Caco-2 (cell line): ENCODE measurements at regions not wholly inside any gene's neighbourhood (a gene's known extent, or its start where the extent isn't known, plus 50 kb on each side); places are given as distances from the start of the nearest gene placed in this dataset.

Experiments used
- BruUV-seq: library from RNA; stranded (reverse); fragments of 400-500 nt; replicated peaks from 2 replicates; lab custom pipeline; 2021; lab: Mats Ljungman, UMichigan
- CTCF ChIA-PET: fragments of 300-600 bp; sonication (Branson Sonifier 250); formaldehyde crosslinking; loops from one replicate; lab custom pipeline; 2022; ENCODE audit warnings: antibody characterized with exemption; lab: Charles Lee
- POLR2A ChIA-PET: fragments of 300-600 bp; sonication (Branson Sonifier 250); formaldehyde crosslinking; loops from one replicate; lab custom pipeline; 2022; ENCODE audit warnings: antibody characterized with exemption; lab: Charles Lee
- DNase-seq, 2 experiments: peaks; one replicate each; pipeline versions ENCODE4 v3.0.0 to v3.0.0-alpha.2; 2020 to 2022
- H3K27me3 ChIP-seq: replicated peaks from 2 replicates; pipeline ENCODE4 v1.6.0; 2011; ENCODE audit warnings: low read length; ENCODE audit not compliant: control insufficient read depth, insufficient read depth
- H3K36me3 ChIP-seq: 2 replicates; pipeline ENCODE4 v1.5.1; 2011; ENCODE audit warnings: low read length; ENCODE audit not compliant: control insufficient read depth, insufficient read depth
- H3K4me1 ChIP-seq: fragments of 250-450 bp; sonication (Bioruptor Pico); 2 replicates; pipeline ENCODE4 v1.5.1; 2020; ENCODE audit warnings: mild to moderate bottlenecking
- H3K4me3 ChIP-seq: 2 replicates; pipeline ENCODE4 v1.5.1; 2011; ENCODE audit warnings: low read depth, mild to moderate bottlenecking, control low read depth, low read length
- H3K9me3 ChIP-seq: fragments of 250-450 bp; sonication (Bioruptor Pico); 2 replicates; pipeline ENCODE4 v1.5.1; 2020; ENCODE audit warnings: mild to moderate bottlenecking, moderate library complexity
- H3K27ac Mint-ChIP-seq: one replicate; pipeline ENCODE4 v1.8.0; 2022; ENCODE audit warnings: mixed read lengths; ENCODE audit not compliant: unreplicated experiment
- H3K27me3 Mint-ChIP-seq: one replicate; pipeline ENCODE4 v1.8.0; 2022; ENCODE audit warnings: mixed read lengths; ENCODE audit not compliant: insufficient read depth, unreplicated experiment
- H3K36me3 Mint-ChIP-seq: one replicate; pipeline ENCODE4 v1.8.0; 2022; ENCODE audit warnings: mild to moderate bottlenecking, mixed read lengths; ENCODE audit not compliant: insufficient read depth, unreplicated experiment
- H3K4me1 Mint-ChIP-seq: one replicate; pipeline ENCODE4 v1.8.0; 2022; ENCODE audit warnings: low read depth, mixed read lengths; ENCODE audit not compliant: unreplicated experiment
- H3K4me3 Mint-ChIP-seq: one replicate; pipeline ENCODE4 v1.8.0; 2022; ENCODE audit warnings: mild to moderate bottlenecking, moderate library complexity, mixed read lengths; ENCODE audit not compliant: unreplicated experiment
- H3K9me3 Mint-ChIP-seq: one replicate; pipeline ENCODE4 v1.8.0; 2022; ENCODE audit warnings: mixed read lengths; ENCODE audit not compliant: unreplicated experiment
- CTCF ChIP-seq, 2 experiments: fragments of 200-600 bp in 1 of 2; IDR thresholded peaks; 1 replicate in 1 of 2; 2 replicates in 1 of 2; pipeline versions ENCODE4 v1.5.1 to v1.8.0; 2011 to 2022; ENCODE audit warnings: antibody characterized with exemption in 1 of 2, control low read depth in 1 of 2, inconsistent platforms in 1 of 2, low read depth in 1 of 2, low read length in 1 of 2, mild to moderate bottlenecking in 1 of 2, moderate library complexity in 1 of 2; ENCODE audit not compliant: insufficient read depth in 1 of 2, severe bottlenecking in 1 of 2, unreplicated experiment in 1 of 2
- intact Hi-C: fragments of 100-400 bp; cut with micrococcal nuclease; formaldehyde crosslinking; loops from one replicate; pipeline ENCODE4 v1.10.0; 2022; ENCODE audit not compliant: unreplicated experiment

GRCh38 chrX:94612140-94612539 is 938.1 kb downstream of the FAM133A start:
- Histone ChIP-seq H3K4me1 (no peaks in the 10 kb centered on the region), H3K4me3 (no peak overlapping the region), H3K36me3 (no peaks in the 10 kb centered on the region), H3K27me3 (no peaks in the 10 kb centered on the region), H3K9me3 (no peaks in the 10 kb centered on the region)
- DNase-seq: no peak
- no TSS peak for BruUV-seq
- intact Hi-C loops: no loop called here
- Mint-ChIP-seq H3K36me3 (no peaks in the 10 kb centered on the region), H3K27ac (no peak overlapping the region), H3K9me3 (peaks cover 8% of the 10 kb centered on the region), H3K4me3 (no peak overlapping the region), H3K4me1 (no peaks in the 10 kb centered on the region), H3K27me3 (no peaks in the 10 kb centered on the region)
- ChIA-PET CTCF (no interaction called here), POLR2A (no interaction called here)
- no peak for TF ChIP-seq CTCF (IDR thresholded peaks at IDR 0.05; ENCODE audit: insufficient read depth in 1 of 2, low read depth in 1 of 2, low read length in 1 of 2, severe bottlenecking in 1 of 2, unreplicated experiment in 1 of 2)

- H3K4me3 Mint-ChIP-seq: no peak overlapping the region
- ChIA-PET POLR2A (no interaction called here), CTCF (no interaction called here)
- no peaks in the 10 kb centered on the region for H3K36me3 Mint-ChIP-seq
- no peak for TF ChIP-seq CTCF (IDR thresholded peaks at IDR 0.05; ENCODE audit: insufficient read depth in 1 of 2, low read depth in 1 of 2, low read length in 1 of 2, severe bottlenecking in 1 of 2, unreplicated experiment in 1 of 2)
- no peak for DNase-seq
- H3K4me1 Mint-ChIP-seq: no peaks in the 10 kb centered on the region
- no peak overlapping the region for H3K27ac Mint-ChIP-seq
- H3K4me3 ChIP-seq: no peak overlapping the region
- no peaks in the 10 kb centered on the region for H3K4me1 ChIP-seq
- intact Hi-C loops: no loop called here
- H3K27me3 ChIP-seq: no peaks in the 10 kb centered on the region
- H3K36me3 ChIP-seq: no peaks in the 10 kb centered on the region
- BruUV-seq: no TSS peak
- H3K9me3 Mint-ChIP-seq: no peaks in the 10 kb centered on the region
- no peaks in the 10 kb centered on the region for H3K27me3 Mint-ChIP-seq
- H3K9me3 ChIP-seq: no peaks in the 10 kb centered on the region
Observed at GRCh38 chrX:94633237-94633636, 959.2 kb downstream of the FAM133A start.

- POLR2A ChIA-PET: no interaction called here
- Histone ChIP-seq H3K27me3 (no peaks in the 10 kb centered on the region), H3K4me3 (no peak overlapping the region), H3K9me3 (no peaks in the 10 kb centered on the region), H3K4me1 (no peaks in the 10 kb centered on the region), H3K36me3 (no peaks in the 10 kb centered on the region)
- Mint-ChIP-seq H3K4me3 (no peak overlapping the region), H3K4me1 (no peaks in the 10 kb centered on the region), H3K9me3 (no peaks in the 10 kb centered on the region), H3K27me3 (no peaks in the 10 kb centered on the region), H3K36me3 (no peaks in the 10 kb centered on the region), H3K27ac (no peak overlapping the region)
- intact Hi-C loops: no loop called here
- no peak for DNase-seq
- no TSS peak for BruUV-seq
- CTCF ChIA-PET: no interaction called here
- TF ChIP-seq CTCF (IDR thresholded peaks at IDR 0.05; ENCODE audit: insufficient read depth in 1 of 2, low read depth in 1 of 2, low read length in 1 of 2, severe bottlenecking in 1 of 2, unreplicated experiment in 1 of 2): no peak
Observed at GRCh38 chrX:94635003-94635402, 961.0 kb downstream of the FAM133A start.
